Medulla oblongata (tissue), 1 donor: ENCODE measurements at regions not wholly inside any gene's neighbourhood (a gene's known extent, or its start where the extent isn't known, plus 50 kb on each side); places are given as distances from the start of the nearest gene placed in this dataset.

Source experiments
- DNase-seq: peaks from one replicate; pipeline ENCODE4 v3.0.0-alpha.2; 2015; ENCODE audit errors: extremely low spot score

- no peak for DNase-seq
These were observed 137.6 kb downstream of the GOLIM4 start for GRCh38 chr3:167958141-167958540.

GRCh38 chr3:167952969-167953368 is 142.8 kb downstream of the GOLIM4 start:
- no peak for DNase-seq

- DNase-seq: no peak
These were observed 145.5 kb downstream of the GOLIM4 start for GRCh38 chr3:167950212-167950611.

- peak; percentile 55 for DNase-seq
These were observed 154.3 kb downstream of the GOLIM4 start for GRCh38 chr3:167941234-167941995.

- no peak for DNase-seq
These were observed 155.5 kb downstream of the GOLIM4 start for GRCh38 chr3:167940241-167940640.

GRCh38 chr3:167938516-167938915 is 157.2 kb downstream of the GOLIM4 start:
- no peak for DNase-seq

GRCh38 chr3:167936019-167936418 is 159.7 kb downstream of the GOLIM4 start:
- DNase-seq: no peak

GRCh38 chr3:167930453-167930852 is 165.3 kb downstream of the GOLIM4 start:
- DNase-seq: no peak

- no peak for DNase-seq
These were observed 165.8 kb downstream of the GOLIM4 start for GRCh38 chr3:167929968-167930367.

GRCh38 chr3:167928381-167928780 is 167.3 kb downstream of the GOLIM4 start:
- no peak for DNase-seq

- DNase-seq: no peak
These were observed 175.0 kb downstream of the GOLIM4 start for GRCh38 chr3:167920747-167921146.

- DNase-seq: no peak
These were observed 176.1 kb downstream of the GOLIM4 start for GRCh38 chr3:167919590-167919989.

- no peak for DNase-seq
These were observed 177.0 kb downstream of the GOLIM4 start for GRCh38 chr3:167918686-167919085.

- no peak for DNase-seq
These were observed 177.6 kb downstream of the GOLIM4 start for GRCh38 chr3:167918008-167918596.

GRCh38 chr3:167913219-167913835 is 177.8 kb downstream of the SERPINI1 start:
- no peak for DNase-seq

GRCh38 chr3:167909952-167910351 is 174.4 kb downstream of the SERPINI1 start:
- DNase-seq: no peak

- no peak for DNase-seq
These were observed 174.0 kb downstream of the SERPINI1 start for GRCh38 chr3:167909504-167909896.

- no peak for DNase-seq
These were observed 173.4 kb downstream of the SERPINI1 start for GRCh38 chr3:167908746-167909503.

- DNase-seq: no peak
These were observed 172.7 kb downstream of the SERPINI1 start for GRCh38 chr3:167908221-167908620.

- no peak for DNase-seq
These were observed 165.6 kb downstream of the SERPINI1 start for GRCh38 chr3:167901138-167901537.

GRCh38 chr3:167899093-167899492 is 163.6 kb downstream of the SERPINI1 start:
- no peak for DNase-seq

- DNase-seq: no peak
These were observed 162.6 kb downstream of the SERPINI1 start for GRCh38 chr3:167898091-167898490.
